ENCODE measurements at regions not wholly inside any gene's neighbourhood (a gene's known extent, or its start where the extent isn't known, plus 50 kb on each side); places are given as distances from the start of the nearest gene placed in this dataset.
A peak's percentile ranks its signal among the peaks of the same experiment; 100 is the strongest.

GRCh38 chr1:218686258-218686657 is 341.1 kb downstream of the TGFB2 start:
- Histone ChIP-seq H3K36me3 (replicated peaks) (no peaks in the 10 kb centered on the region), H3K4me3 (ENCODE audit: low read depth, low read length) (no peak overlapping the region), H3K27me3 (replicated peaks) (no peaks in the 10 kb centered on the region), H3K27ac (no peak overlapping the region)
- no peak for TF ChIP-seq CTCF (IDR thresholded peaks at IDR 0.05; ENCODE audit: low read depth, low read length, missing control alignments)
- in situ Hi-C loops (cut with HindIII; ENCODE audit: low pct_ligation_motif_present, low sequenced_read_pairs): no loop called here
- peak; percentile 33 for DNase-seq

DNA sequence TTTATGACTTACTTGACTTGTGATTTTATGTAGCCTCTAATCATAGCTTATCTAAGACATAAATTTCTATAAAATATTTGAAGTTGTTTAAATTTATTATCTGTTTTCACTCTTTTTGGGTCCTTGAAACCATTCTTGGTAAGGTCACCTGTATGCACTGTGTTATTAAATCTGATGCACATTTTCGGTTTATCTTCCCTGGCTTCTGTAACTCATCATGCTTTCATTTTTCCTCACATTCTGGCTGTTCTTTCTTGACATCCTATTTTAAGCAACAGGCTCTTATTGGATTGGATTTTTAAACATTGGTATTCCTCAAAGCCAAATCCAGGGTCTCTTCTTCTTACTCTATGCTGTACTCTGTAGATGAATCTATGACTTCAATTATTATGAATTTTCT is 341.6 kb downstream of the TGFB2 start:
- H3K27me3 ChIP-seq (replicated peaks): no peaks in the 10 kb centered on the region
- DNase-seq: no peak
- no peaks in the 10 kb centered on the region for H3K36me3 ChIP-seq (replicated peaks)
- H3K27ac ChIP-seq: no peak overlapping the region
- in situ Hi-C loops (cut with HindIII; ENCODE audit: low pct_ligation_motif_present, low sequenced_read_pairs): no loop called here
- no peak for TF ChIP-seq CTCF (IDR thresholded peaks at IDR 0.05; ENCODE audit: low read depth, low read length, missing control alignments)
- H3K4me3 ChIP-seq (ENCODE audit: low read depth, low read length): no peak overlapping the region

- DNase-seq: no peak
- no peak for TF ChIP-seq CTCF (IDR thresholded peaks at IDR 0.05; ENCODE audit: low read depth, low read length, missing control alignments)
- Histone ChIP-seq H3K27me3 (replicated peaks) (no peaks in the 10 kb centered on the region), H3K36me3 (replicated peaks) (no peaks in the 10 kb centered on the region), H3K27ac (no peak overlapping the region), H3K4me3 (ENCODE audit: low read depth, low read length) (no peak overlapping the region)
- in situ Hi-C loops (cut with HindIII; ENCODE audit: low pct_ligation_motif_present, low sequenced_read_pairs): no loop called here
Observed at GRCh38 chr1:218692808-218693207, 347.7 kb downstream of the TGFB2 start.

- Histone ChIP-seq H3K27ac (no peak overlapping the region), H3K27me3 (replicated peaks) (no peaks in the 10 kb centered on the region), H3K4me3 (ENCODE audit: low read depth, low read length) (no peak overlapping the region), H3K36me3 (replicated peaks) (no peaks in the 10 kb centered on the region)
- no peak for DNase-seq
- TF ChIP-seq CTCF (IDR thresholded peaks at IDR 0.05; ENCODE audit: low read depth, low read length, missing control alignments): no peak
- in situ Hi-C loops (cut with HindIII; ENCODE audit: low pct_ligation_motif_present, low sequenced_read_pairs): no loop called here
Observed at GRCh38 chr1:218693599-218693998, 348.5 kb downstream of the TGFB2 start.

GRCh38 chr1:218694085-218694484 is 348.9 kb downstream of the TGFB2 start:
- no peak overlapping the region for H3K27ac ChIP-seq
- DNase-seq: no peak
- in situ Hi-C loops (cut with HindIII; ENCODE audit: low pct_ligation_motif_present, low sequenced_read_pairs): no loop called here

More at GRCh38 chr1:218694085-218694484, 348.9 kb downstream of the TGFB2 start:
- Histone ChIP-seq H3K36me3 (replicated peaks) (no peaks in the 10 kb centered on the region), H3K27me3 (replicated peaks) (no peaks in the 10 kb centered on the region), H3K4me3 (ENCODE audit: low read depth, low read length) (no peak overlapping the region)
- TF ChIP-seq CTCF (IDR thresholded peaks at IDR 0.05; ENCODE audit: low read depth, low read length, missing control alignments): no peak
